ACC112 (cell line): ENCODE measurements at regions not wholly inside any gene's neighbourhood (a gene's known extent, or its start where the extent isn't known, plus 50 kb on each side); places are given as distances from the start of the nearest gene placed in this dataset.

Experiments used
- H2AFZ ChIP-seq: fragments of 200-600 bp; sonication (generic); one replicate; pipeline ENCODE4 v1.6.0; 2017; ENCODE audit warnings: antibody characterized with exemption, low read length; ENCODE audit not compliant: unreplicated experiment
- H3K27ac ChIP-seq: fragments of 200-600 bp; sonication (generic); 2 replicates; pipeline ENCODE4 v1.5.1; 2014; ENCODE audit warnings: low read depth, mild to moderate bottlenecking, antibody characterized with exemption, low read length, moderate library complexity
- H3K27me3 ChIP-seq: fragments of 200-600 bp; sonication (generic); 2 replicates; pipeline ENCODE4 v1.6.1; 2014; ENCODE audit warnings: mild to moderate bottlenecking, antibody characterized with exemption, low read length, moderate library complexity, mixed read lengths; ENCODE audit not compliant: insufficient read depth
- H3K36me3 ChIP-seq: fragments of 200-600 bp; sonication (generic); 2 replicates; pipeline ENCODE4 v1.6.1; 2016; ENCODE audit warnings: mild to moderate bottlenecking, antibody characterized with exemption, low read length, moderate library complexity, mixed read lengths; ENCODE audit not compliant: insufficient read depth
- H3K4me1 ChIP-seq: fragments of 200-600 bp; sonication (generic); one replicate; pipeline ENCODE4 v1.6.1; 2016; ENCODE audit warnings: low read length, mixed read lengths; ENCODE audit not compliant: insufficient read depth, unreplicated experiment, control insufficient read depth
- H3K4me3 ChIP-seq: fragments of 200-600 bp; sonication (generic); 2 replicates; pipeline ENCODE4 v1.5.1; 2014; ENCODE audit warnings: mild to moderate bottlenecking, low read depth, low read length
- H3K79me2 ChIP-seq: fragments of 200-600 bp; sonication (generic); one replicate; pipeline ENCODE4 v1.6.0; 2016; ENCODE audit warnings: low read length; ENCODE audit not compliant: control insufficient read depth, unreplicated experiment, insufficient read depth

DNA sequence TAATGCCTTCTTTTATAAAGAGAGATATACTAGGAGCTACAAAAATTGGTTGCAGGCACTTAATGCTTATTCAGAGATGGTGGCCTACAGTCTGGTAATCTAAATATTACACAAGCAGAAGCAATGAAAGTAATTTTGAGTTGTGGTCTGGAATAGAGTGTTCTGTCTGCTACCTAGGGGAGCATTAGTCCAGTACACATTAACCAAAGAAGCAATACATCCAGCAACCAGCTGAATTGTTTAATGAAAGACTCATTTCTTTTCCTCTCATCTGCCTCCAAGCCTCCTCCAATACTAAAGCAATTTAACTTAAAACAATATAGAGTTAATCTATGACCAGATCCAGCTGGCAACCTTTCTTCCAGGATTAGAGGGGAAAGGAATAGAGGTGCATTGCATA, 877.1 kb upstream of the CNTN5 start:
- Histone ChIP-seq H3K79me2 (no peaks in the 10 kb centered on the region), H3K4me3 (no peak overlapping the region), H3K4me1 (no peaks in the 10 kb centered on the region), H2AFZ (no peak overlapping the region), H3K27me3 (no peaks in the 10 kb centered on the region), H3K36me3 (no peaks in the 10 kb centered on the region), H3K27ac (no peak overlapping the region)

DNA sequence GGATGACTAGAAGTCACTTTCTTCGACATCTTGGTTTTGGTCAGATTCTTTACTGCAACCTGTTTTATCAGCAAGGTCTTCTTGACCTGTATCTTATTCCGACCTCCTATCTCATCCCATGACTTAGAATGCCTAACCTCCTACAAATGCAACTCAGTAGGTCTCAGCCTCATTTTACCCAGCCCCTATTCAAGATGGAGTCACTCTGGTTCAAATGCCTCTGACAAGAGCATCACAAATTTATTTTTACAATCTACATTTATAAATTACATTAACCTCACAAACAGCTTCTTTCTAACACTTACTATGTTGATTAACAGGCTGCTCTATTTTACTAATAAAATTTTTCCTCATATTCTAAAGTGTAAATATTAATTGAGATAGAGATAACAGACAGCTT, 867.0 kb upstream of the CNTN5 start:
- H2AFZ ChIP-seq: no peak overlapping the region
- H3K4me3 ChIP-seq: no peak overlapping the region
- H3K79me2 ChIP-seq: no peaks in the 10 kb centered on the region
- H3K27ac ChIP-seq: no peak overlapping the region
- H3K4me1 ChIP-seq: no peaks in the 10 kb centered on the region
- H3K27me3 ChIP-seq: no peaks in the 10 kb centered on the region
- no peaks in the 10 kb centered on the region for H3K36me3 ChIP-seq

DNA sequence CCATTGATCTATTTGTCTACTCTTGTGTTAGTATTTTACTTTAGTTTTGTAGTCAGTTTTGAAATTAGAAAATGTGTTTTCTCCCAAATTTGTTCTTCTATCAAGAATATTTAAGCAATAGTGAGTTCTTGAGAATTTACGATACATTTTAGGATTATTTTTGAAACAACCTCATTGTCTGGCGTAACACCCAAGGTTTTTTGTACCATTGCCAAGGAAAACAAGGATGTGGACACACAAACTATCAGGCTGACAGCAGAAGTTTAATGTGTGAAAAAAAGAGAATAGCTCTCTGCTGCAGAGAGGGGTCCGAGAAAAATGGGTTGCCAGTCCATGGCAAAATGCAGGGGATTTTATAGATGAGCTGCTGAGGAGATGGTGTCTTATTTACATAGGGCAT, 865.1 kb upstream of the CNTN5 start:
- Histone ChIP-seq H3K27ac (no peak overlapping the region), H3K27me3 (no peaks in the 10 kb centered on the region), H3K4me3 (no peak overlapping the region), H3K79me2 (no peaks in the 10 kb centered on the region), H3K4me1 (no peaks in the 10 kb centered on the region), H3K36me3 (no peaks in the 10 kb centered on the region), H2AFZ (no peak overlapping the region)

DNA sequence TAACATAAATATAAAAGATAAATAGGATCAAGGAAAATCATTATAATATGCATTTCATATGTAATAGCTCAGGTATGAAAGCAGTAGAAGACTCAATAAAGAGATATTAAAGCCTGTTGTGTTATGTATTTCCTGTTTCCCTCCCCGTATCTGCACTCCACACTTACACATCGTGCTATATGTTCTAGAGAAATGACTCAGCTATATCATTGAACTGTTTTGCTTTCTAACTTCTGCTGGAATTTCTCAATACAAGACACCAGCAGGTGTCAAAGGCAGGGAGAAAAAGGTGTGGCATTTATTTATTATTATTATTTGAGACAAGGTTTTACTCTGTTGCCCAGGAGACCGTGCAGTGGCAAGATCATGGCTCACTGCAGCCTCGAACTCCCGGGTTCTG, 842.8 kb upstream of the CNTN5 start:
- Histone ChIP-seq H3K4me3 (no peak overlapping the region), H3K27ac (no peak overlapping the region), H3K79me2 (no peaks in the 10 kb centered on the region), H3K36me3 (no peaks in the 10 kb centered on the region), H3K27me3 (no peaks in the 10 kb centered on the region), H3K4me1 (no peaks in the 10 kb centered on the region), H2AFZ (no peak overlapping the region)

DNA sequence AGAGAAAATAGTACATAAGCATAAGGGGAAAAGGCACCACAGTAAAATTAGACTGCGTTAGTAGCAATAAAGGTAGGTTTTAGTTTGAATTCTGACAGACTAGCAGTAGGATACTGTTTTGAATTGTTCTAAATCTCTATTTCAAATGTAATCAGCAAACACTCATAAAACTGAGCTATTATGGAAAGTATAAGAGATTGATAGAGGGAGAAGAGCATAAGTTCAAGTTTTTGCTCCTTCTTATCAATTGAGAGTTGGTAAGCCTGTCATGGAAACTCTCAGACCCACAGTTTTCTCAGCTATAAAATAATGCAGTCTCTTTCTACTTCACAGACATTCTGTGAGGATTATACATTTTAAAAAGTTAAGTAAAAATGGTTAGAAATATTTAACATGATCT, 840.2 kb upstream of the CNTN5 start:
- Histone ChIP-seq H3K36me3 (no peaks in the 10 kb centered on the region), H3K79me2 (no peaks in the 10 kb centered on the region), H3K27ac (no peak overlapping the region), H2AFZ (no peak overlapping the region), H3K27me3 (no peaks in the 10 kb centered on the region), H3K4me1 (no peaks in the 10 kb centered on the region), H3K4me3 (no peak overlapping the region)

DNA sequence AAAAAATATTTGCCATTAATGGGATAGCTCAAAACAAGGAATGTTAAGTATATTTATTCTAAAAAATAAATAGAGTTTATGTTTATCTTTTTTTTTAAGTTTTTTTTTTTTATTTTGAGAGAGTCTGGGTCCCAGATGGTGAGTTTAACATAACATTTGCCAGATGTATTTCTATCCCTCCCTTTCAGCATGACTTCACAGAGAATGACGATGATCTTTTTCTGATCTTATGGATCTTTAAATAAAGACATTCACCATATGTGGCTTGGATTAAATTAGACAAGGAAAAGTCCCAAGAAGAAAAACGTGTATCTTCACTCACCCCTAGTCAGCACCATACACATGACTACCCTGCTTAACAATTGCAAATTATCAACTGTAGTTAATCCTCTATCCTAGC, 839.8 kb upstream of the CNTN5 start:
- Histone ChIP-seq H3K27ac (no peak overlapping the region), H3K36me3 (no peaks in the 10 kb centered on the region), H3K4me3 (no peak overlapping the region), H3K79me2 (no peaks in the 10 kb centered on the region), H3K4me1 (no peaks in the 10 kb centered on the region), H3K27me3 (no peaks in the 10 kb centered on the region), H2AFZ (no peak overlapping the region)

- H3K27ac ChIP-seq: no peak overlapping the region
- no peaks in the 10 kb centered on the region for H3K4me1 ChIP-seq
- H2AFZ ChIP-seq: no peak overlapping the region
- no peaks in the 10 kb centered on the region for H3K27me3 ChIP-seq
- no peaks in the 10 kb centered on the region for H3K36me3 ChIP-seq
- H3K79me2 ChIP-seq: no peaks in the 10 kb centered on the region
- H3K4me3 ChIP-seq: no peak overlapping the region
These were observed 837.7 kb upstream of the CNTN5 start for GRCh38 chr11:98183034-98183433.

DNA sequence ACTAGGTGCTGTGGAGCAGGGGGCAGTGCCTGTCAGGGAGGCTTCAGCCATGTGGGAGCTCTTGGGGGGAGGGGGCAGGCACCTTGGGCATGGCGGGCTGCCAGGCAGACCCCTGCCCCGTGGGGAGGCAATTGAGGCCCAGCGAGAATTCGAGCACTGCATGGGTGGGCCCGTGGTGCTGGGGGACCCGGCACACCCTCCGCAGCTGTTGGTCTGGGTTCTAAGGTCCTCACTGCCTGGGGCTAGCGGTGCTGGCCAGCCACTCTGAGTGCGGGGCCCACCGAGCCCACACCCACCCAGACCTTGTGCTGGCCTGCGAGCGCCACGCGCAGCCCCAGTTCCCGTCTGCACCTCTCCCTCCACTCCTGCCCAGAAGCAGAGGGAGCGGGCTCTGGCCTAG, 835.5 kb upstream of the CNTN5 start:
- Histone ChIP-seq H3K79me2 (no peaks in the 10 kb centered on the region), H3K27ac (no peak overlapping the region), H3K4me3 (no peak overlapping the region), H2AFZ (no peak overlapping the region), H3K36me3 (no peaks in the 10 kb centered on the region), H3K27me3 (no peaks in the 10 kb centered on the region), H3K4me1 (no peaks in the 10 kb centered on the region)

GRCh38 chr11:98194611-98195010, 826.1 kb upstream of the CNTN5 start:
- H3K27me3 ChIP-seq: no peaks in the 10 kb centered on the region
- H2AFZ ChIP-seq: no peak overlapping the region
- no peak overlapping the region for H3K4me3 ChIP-seq
- H3K27ac ChIP-seq: no peak overlapping the region
- H3K4me1 ChIP-seq: no peaks in the 10 kb centered on the region
- no peaks in the 10 kb centered on the region for H3K79me2 ChIP-seq
- H3K36me3 ChIP-seq: no peaks in the 10 kb centered on the region

- H3K27me3 ChIP-seq: no peaks in the 10 kb centered on the region
- no peak overlapping the region for H3K4me3 ChIP-seq
- no peak overlapping the region for H2AFZ ChIP-seq
- H3K4me1 ChIP-seq: no peaks in the 10 kb centered on the region
- H3K27ac ChIP-seq: no peak overlapping the region
- no peaks in the 10 kb centered on the region for H3K36me3 ChIP-seq
- H3K79me2 ChIP-seq: no peaks in the 10 kb centered on the region
These were observed 825.4 kb upstream of the CNTN5 start for GRCh38 chr11:98195300-98195699.

DNA sequence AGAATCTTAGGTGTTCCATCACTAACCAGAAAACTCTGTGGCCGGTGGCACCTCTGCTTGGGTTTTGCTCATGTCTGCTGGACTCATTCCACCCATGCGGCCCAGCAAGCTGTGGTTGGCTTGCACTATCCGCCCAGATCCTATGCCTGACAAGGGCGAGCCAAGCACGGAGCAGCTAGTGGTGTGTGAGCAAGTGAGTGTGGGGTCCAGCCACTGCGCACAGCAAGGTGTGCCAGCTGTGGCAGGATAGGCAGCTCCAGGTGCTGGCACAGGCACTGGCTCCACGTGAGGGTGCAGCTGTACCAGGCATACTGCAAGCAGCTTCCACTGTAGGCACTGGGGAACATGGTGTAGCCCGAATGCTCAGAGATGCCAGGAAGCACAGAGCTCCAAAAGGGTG, 813.7 kb upstream of the CNTN5 start:
- Histone ChIP-seq H3K4me3 (no peak overlapping the region), H3K79me2 (no peaks in the 10 kb centered on the region), H2AFZ (no peak overlapping the region), H3K27ac (no peak overlapping the region), H3K4me1 (no peaks in the 10 kb centered on the region), H3K36me3 (no peaks in the 10 kb centered on the region), H3K27me3 (no peaks in the 10 kb centered on the region)

- H3K36me3 ChIP-seq: no peaks in the 10 kb centered on the region
- H3K27ac ChIP-seq: no peak overlapping the region
- H3K4me1 ChIP-seq: no peaks in the 10 kb centered on the region
- H3K79me2 ChIP-seq: no peaks in the 10 kb centered on the region
- H2AFZ ChIP-seq: no peak overlapping the region
- H3K27me3 ChIP-seq: no peaks in the 10 kb centered on the region
- H3K4me3 ChIP-seq: no peak overlapping the region
These were observed 793.5 kb upstream of the CNTN5 start for GRCh38 chr11:98227278-98227677.
